ENCODE measurements at regions not wholly inside any gene's neighbourhood (a gene's known extent, or its start where the extent isn't known, plus 50 kb on each side); places are given as distances from the start of the nearest gene placed in this dataset.

DNA sequence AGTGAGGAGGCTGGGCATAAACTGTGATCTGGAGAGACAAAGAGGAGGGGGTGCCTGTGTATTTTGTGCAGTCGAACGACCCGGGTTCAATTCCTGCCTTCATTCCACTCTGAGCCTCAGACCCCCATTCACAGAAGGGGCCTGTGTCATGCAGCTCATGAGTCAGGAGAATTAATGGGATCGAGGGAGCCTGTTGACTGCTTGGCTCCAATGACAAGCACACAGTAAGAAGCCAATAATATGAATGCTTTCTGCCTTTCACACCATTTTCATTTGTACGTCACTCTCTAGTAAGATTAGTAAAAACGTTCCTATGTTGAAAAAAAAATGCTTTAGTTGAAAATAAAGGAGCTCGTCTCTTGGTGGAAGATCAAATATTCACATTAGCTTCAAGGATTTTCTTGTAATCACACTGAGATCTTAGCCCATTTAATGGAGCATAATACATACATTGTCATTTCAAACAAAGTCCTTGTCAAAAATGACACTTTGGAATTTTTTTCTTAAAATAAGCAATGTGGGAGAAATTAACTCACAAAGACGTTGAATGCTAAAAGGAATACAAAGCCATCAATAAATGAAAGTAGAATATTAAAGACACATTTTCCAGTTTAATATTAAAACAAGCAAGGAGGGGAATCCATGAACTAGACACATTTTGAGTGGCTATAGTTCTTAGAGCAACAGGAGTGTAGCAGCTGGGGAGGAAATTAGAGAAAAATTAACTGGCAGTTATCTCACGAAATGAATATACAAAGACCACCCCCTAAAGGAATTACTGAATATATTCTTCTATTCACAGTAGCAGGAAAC lies 246.7 kb upstream of the AFDN start:
- no peaks in the 10 kb centered on the region for H3K36me3 ChIP-seq (replicated peaks in 1 of 2; ENCODE audit: insufficient read depth in 1 of 2, low read depth in 2 of 2)
- no peak overlapping the region for H3K4me3 ChIP-seq
- H3K4me1 ChIP-seq, result no peaks in the 10 kb centered on the region
- no peak for DNase-seq
- no peaks in the 10 kb centered on the region for H3K27me3 ChIP-seq
- TF ChIP-seq POLR2A (IDR thresholded peaks at IDR 0.05), result no peak
- TF ChIP-seq, protein P1, sequence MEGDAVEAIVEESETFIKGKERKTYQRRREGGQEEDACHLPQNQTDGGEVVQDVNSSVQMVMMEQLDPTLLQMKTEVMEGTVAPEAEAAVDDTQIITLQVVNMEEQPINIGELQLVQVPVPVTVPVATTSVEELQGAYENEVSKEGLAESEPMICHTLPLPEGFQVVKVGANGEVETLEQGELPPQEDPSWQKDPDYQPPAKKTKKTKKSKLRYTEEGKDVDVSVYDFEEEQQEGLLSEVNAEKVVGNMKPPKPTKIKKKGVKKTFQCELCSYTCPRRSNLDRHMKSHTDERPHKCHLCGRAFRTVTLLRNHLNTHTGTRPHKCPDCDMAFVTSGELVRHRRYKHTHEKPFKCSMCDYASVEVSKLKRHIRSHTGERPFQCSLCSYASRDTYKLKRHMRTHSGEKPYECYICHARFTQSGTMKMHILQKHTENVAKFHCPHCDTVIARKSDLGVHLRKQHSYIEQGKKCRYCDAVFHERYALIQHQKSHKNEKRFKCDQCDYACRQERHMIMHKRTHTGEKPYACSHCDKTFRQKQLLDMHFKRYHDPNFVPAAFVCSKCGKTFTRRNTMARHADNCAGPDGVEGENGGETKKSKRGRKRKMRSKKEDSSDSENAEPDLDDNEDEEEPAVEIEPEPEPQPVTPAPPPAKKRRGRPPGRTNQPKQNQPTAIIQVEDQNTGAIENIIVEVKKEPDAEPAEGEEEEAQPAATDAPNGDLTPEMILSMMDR (IDR thresholded peaks at IDR 0.05), result no peak
- 71 to 78% methylated on average over 9 of the region's 9 CpGs for WGBS, 2 donors
- H3K9me3 ChIP-seq, result peaks cover 0 to 4% (median 0%) of the 10 kb centered on the region in 3 donors
- intact Hi-C loops (cut with DNase I), result no loop called here
- no peak for ATAC-seq
- H3K27ac ChIP-seq, result no peak overlapping the region

DNA sequence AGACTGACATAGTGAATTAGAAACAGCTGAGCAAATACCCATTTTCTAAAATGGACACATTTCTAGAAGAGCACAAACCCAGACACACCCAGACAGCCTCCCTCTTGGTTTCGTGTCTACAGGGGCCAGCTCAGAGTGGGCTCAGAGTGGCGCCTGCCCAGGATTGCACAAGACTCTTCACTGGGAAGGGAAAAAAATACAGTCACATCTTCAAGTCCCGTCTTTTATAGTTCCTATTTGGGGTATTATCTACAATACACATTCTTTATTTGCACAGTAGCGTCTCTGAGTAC lies 246.1 kb upstream of the AFDN start:
- no peak overlapping the region for H3K4me3 ChIP-seq
- no peaks in the 10 kb centered on the region for H3K36me3 ChIP-seq (replicated peaks in 1 of 2; ENCODE audit: insufficient read depth in 1 of 2, low read depth in 2 of 2)
- ATAC-seq (no peak), DNase-seq (no peak)
- H3K9me3 ChIP-seq, result peaks cover 0 to 4% (median 0%) of the 10 kb centered on the region in 3 donors
- no peaks in the 10 kb centered on the region for H3K4me1 ChIP-seq
- no peak for TF ChIP-seq POLR2A (IDR thresholded peaks at IDR 0.05)
- intact Hi-C loops (cut with DNase I), result no loop called here
- no peaks in the 10 kb centered on the region for H3K27me3 ChIP-seq
- 53 to 58% methylated on average over 4 of the region's 4 CpGs for WGBS, 2 donors
- no peak overlapping the region for H3K27ac ChIP-seq

GRCh38 chr6:167581637-167582036 lies 245.1 kb upstream of the AFDN start:
- ATAC-seq, result no peak

DNA sequence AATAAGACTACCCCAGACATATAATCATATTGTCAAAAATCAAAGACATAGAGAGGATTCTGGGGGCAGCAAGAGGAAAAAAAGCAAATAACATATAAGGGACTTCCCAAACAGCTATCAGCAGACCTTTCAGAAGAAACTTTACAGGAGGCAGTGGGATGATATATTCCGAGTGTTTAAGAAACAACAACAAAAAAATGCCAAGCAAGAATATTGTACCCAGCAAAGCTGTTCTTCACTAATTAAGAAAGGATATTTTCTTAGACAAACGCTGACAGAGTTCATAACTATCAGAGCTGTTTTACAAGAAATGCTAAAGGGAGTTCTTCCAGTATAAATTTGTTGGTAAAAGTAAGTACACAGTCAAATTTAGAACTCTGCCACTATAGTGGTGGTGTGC lies 243.3 kb upstream of the AFDN start:
- Histone ChIP-seq H3K4me1 (no peaks in the 10 kb centered on the region), H3K36me3 (replicated peaks in 1 of 2; ENCODE audit: insufficient read depth in 1 of 2, low read depth in 2 of 2) (no peaks in the 10 kb centered on the region), H3K27me3 (no peaks in the 10 kb centered on the region), H3K27ac (no peak overlapping the region), H3K4me3 (no peak overlapping the region), H3K9me3 (peaks cover 0 to 4% (median 0%) of the 10 kb centered on the region in 3 donors)
- 81 to 86% methylated on average over 2 of the region's 2 CpGs for WGBS, 2 donors
- TF ChIP-seq, protein P1 (IDR thresholded peaks at IDR 0.05), result no peak
- no peak for TF ChIP-seq POLR2A (IDR thresholded peaks at IDR 0.05)
- intact Hi-C loops (cut with DNase I), result no loop called here
- no peak for DNase-seq
- no peak for ATAC-seq

More at GRCh38 chr6:167581637-167582036, 245.1 kb upstream of the AFDN start:
- no peak overlapping the region for H3K4me3 ChIP-seq
- no peak for DNase-seq
- no peak overlapping the region for H3K27ac ChIP-seq
- intact Hi-C loops (cut with DNase I), result no loop called here
- WGBS, 2 donors, result 94 to 99% methylated on average over 6 of the region's 6 CpGs
- H3K9me3 ChIP-seq, result peaks cover 0 to 4% (median 0%) of the 10 kb centered on the region in 3 donors
- H3K36me3 ChIP-seq (replicated peaks in 1 of 2; ENCODE audit: insufficient read depth in 1 of 2, low read depth in 2 of 2), result no peaks in the 10 kb centered on the region
- H3K27me3 ChIP-seq, result no peaks in the 10 kb centered on the region
- TF ChIP-seq, protein P1 (IDR thresholded peaks at IDR 0.05), result no peak
- TF ChIP-seq POLR2A (IDR thresholded peaks at IDR 0.05), result no peak
- H3K4me1 ChIP-seq, result no peaks in the 10 kb centered on the region

- DNase-seq (no peak), ATAC-seq (peak; percentile 67)
- H3K36me3 ChIP-seq (replicated peaks in 1 of 2; ENCODE audit: insufficient read depth in 1 of 2, low read depth in 2 of 2), result no peaks in the 10 kb centered on the region
- peak overlapping the region in 1 of 4 donors; percentile 17 for H3K27ac ChIP-seq
- no peak for TF ChIP-seq POLR2A (IDR thresholded peaks at IDR 0.05)
- TF ChIP-seq, protein P1 (IDR thresholded peaks at IDR 0.05), result no peak
- no peak overlapping the region for H3K4me3 ChIP-seq
- 68 to 72% methylated on average over 20 of the region's 20 CpGs for WGBS, 2 donors
- no peaks in the 10 kb centered on the region for H3K27me3 ChIP-seq
- H3K4me1 ChIP-seq, result no peaks in the 10 kb centered on the region
- peaks cover 0 to 4% (median 0%) of the 10 kb centered on the region in 3 donors for H3K9me3 ChIP-seq
- intact Hi-C loops (cut with DNase I), result no loop called here
These were observed 238.4 kb upstream of the AFDN start for GRCh38 chr6:167588181-167588919.
